ENCODE measurements at regions not wholly inside any gene's neighbourhood (a gene's known extent, or its start where the extent isn't known, plus 50 kb on each side); places are given as distances from the start of the nearest gene placed in this dataset.
A peak's percentile ranks its signal among the peaks of the same experiment; 100 is the strongest.
"Not testable (repeated sequence)": the region's sequence is repeated elsewhere in the genome, so short reads cannot be mapped to it uniquely, and the experiment has no call there.

DNA sequence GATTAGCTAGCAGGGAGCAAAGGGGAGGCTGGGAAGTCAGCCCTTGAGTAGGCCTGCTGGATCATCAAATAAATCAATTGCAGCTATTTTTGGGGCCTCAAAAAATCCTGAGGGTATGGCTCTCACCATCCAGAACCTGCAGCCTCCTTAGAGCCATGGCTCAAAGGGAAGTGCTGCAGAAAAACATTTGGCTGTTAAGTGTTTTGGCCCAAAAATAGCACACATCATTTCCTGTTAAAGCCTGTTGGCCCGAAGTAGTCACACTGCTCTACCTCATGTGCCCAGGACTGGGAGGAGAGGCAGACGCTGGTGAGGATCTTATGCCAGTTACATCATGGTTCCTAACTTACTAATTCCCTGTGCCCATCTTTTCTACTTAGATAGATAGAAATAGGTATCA lies 176.8 kb upstream of the PLGLB1 start:
- DNase-seq (ENCODE audit: low spot score) = not testable (repeated sequence)

DNA sequence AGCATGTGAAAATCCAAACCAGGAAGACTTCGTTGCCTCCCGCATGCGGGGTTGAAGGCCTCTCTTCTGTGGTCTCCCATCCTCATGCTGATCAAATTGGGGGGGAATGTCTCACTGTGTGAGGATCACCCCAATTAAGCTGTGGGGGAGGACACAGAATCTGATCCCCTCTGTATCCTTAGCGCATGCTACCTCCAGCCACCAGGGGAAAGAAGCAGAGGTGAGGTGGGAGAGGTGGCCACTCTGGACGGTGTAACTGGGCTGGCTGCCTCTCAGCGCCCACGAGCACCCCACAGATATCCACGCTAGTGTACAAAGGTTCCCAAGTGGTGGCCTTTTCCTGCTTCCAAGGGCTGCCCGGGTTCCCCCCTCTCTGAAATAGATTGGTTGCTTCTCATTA lies 177.6 kb upstream of the PLGLB1 start:
- DNase-seq (ENCODE audit: low spot score) = not testable (repeated sequence)

DNA sequence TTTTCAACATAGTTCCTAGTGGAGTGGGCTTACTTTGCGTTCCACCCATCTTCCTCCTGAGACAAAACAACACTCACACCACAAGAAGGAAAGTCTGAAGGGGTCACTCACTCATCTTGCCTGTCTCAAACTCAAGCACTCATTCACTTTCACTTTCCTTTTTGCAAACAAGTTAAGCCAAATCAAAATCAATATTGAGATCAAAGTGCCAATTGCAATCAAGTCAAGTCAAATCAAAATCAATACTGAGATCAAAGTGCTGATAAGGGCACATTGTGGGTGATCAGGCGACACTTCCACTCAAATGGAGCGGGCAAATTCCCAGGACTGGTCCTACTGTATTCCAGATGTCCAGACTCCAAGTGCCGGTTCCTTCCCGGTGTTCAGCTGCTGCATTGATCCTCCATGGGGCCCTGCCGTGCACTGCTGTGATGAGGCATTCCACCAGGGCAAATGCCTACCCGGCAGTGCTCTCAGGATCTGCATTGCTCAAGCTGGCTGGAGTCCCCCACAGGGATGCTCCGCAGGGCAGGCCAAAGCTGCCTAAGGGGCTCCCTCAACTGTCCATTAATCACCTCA lies 183.0 kb upstream of the PLGLB1 start:
- DNase-seq (ENCODE audit: low spot score) = not testable (repeated sequence)

- DNase-seq (ENCODE audit: low spot score) = not testable (repeated sequence)
Observed at GRCh38 chr2:87212938-87213337, 191.3 kb upstream of the PLGLB1 start.

DNA sequence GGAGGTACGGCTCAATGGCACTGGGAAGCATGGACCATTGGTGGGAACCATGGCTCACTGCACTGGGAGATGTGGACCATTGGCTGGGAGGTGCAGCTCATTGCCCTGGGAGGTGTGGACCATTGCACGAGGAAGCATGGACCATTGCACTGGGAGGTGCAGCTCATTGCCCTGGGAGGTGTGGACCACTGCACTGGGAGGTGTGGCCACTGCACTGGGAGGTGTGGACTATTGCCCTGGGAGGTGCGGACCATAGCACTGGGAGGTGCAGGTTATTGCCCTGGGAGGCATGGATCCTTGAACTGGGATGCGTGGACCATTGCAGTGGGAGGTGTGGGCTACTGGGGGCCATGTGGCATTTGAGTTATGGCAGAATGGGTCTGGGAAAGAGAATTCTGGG lies 195.4 kb upstream of the PLGLB1 start:
- DNase-seq (ENCODE audit: low spot score) = not testable (repeated sequence)

DNA sequence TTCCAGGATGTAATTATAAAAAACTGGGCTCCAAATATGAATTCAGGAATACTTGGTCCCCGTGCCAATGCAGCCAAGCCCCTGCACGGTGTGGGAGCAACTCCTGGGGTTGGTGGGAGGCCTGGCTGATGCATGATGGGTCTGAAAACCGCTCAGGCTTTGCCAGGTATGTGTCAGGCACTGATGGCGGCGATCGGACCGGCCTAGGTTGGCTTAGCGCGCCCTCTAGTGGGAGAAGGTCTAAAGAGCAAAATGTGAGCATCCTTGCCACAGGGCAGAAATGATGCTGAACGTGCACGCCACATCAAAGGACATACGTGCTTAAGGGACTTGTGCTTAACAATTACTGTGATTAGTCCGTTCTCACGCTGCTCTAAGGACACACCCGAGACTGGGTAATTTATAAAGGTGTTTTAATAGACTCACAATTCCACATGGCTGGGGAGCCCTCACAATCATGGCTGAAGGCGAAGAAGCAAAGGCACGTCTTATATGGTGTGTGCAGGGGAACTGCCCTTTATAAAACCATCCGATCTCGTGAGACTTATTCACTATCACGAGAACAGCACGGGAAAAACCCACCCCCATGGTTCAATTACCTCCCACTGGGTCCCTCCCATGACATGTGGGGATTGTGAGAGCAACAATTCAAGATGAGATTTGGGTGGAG lies 196.2 kb upstream of the PLGLB1 start:
- peak; percentile 68 for DNase-seq (ENCODE audit: low spot score)

- not testable (repeated sequence) for DNase-seq (ENCODE audit: low spot score)
Observed at GRCh38 chr2:87220651-87221050, 199.0 kb upstream of the PLGLB1 start.

DNA sequence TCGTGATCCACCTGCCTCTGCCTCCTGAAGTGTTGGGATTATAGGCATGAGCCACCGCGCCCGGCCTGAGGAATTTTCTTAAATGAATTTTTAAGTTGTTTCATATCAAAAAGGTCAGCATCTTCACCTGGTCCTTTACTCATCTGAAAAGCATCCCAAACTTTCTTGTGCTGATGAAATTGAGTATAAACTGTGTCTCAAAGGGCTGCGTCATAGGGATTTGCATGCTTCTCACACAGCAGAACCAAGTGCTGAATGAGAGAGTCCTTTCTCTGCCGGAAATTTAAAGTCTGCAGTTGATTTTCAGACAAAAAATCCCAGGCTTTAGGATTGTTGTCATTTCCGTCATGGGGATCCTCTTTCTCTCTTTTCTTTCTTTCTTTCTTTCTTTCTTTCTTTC lies 200.5 kb upstream of the PLGLB1 start:
- DNase-seq (ENCODE audit: low spot score) = not testable (repeated sequence)

DNA sequence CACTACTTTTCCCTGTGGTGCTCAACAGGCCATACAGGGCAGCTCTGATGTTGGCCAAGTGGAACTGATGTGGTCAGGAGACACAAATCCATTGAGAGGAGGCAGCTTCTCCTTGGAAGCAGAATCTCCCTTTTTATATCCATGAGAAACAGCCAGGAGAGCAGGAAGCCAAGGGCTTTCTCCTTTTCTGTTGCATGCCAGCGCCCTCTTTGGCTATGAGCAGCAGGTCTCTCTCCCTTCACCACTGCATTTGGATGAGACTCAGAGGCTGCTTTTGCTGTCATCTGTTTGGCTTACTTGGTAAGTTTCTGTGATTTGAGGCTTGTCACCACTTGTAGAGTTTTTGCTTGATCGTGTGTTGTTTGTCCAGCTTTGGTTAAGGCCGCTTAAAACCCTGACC lies 202.2 kb upstream of the PLGLB1 start:
- DNase-seq (ENCODE audit: low spot score) = not testable (repeated sequence)

GRCh38 chr2:87229091-87229689 lies 207.5 kb upstream of the PLGLB1 start:
- DNase-seq (ENCODE audit: low spot score) = not testable (repeated sequence)

GRCh38 chr2:87229964-87230363 lies 208.3 kb upstream of the PLGLB1 start:
- not testable (repeated sequence) for DNase-seq (ENCODE audit: low spot score)

DNA sequence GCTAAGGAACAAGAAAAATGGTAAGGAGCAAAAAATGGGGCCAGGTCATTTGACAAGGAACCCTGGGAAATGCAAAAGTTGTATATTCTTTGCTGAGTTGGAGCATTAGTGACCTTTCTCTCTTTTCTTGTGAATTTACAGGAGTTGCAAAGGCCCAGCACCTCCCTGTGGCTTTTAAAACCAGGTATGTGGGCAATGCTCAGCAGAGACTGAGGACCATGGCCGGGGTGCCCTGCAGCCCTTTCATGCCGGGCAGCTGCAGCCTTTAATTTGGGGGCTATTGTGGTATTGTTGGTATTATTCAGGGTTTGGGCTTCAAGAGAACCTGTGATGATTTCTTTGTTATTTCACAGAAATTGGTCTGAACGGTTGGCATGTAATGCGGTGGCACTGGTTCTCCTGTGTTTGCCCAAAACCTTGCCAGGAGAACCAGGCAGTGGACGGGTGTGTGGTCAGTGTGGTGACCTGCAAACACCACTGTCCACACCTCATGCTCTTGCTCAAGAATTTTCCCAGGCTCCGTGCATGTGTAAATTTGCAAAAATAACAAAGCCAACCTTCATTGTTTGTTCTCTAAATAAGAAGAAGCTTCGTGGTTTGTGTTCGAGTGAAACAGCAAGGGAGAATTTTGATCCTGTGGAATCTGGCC lies 213.8 kb upstream of the PLGLB1 start:
- DNase-seq (ENCODE audit: low spot score) = not testable (repeated sequence)

DNA sequence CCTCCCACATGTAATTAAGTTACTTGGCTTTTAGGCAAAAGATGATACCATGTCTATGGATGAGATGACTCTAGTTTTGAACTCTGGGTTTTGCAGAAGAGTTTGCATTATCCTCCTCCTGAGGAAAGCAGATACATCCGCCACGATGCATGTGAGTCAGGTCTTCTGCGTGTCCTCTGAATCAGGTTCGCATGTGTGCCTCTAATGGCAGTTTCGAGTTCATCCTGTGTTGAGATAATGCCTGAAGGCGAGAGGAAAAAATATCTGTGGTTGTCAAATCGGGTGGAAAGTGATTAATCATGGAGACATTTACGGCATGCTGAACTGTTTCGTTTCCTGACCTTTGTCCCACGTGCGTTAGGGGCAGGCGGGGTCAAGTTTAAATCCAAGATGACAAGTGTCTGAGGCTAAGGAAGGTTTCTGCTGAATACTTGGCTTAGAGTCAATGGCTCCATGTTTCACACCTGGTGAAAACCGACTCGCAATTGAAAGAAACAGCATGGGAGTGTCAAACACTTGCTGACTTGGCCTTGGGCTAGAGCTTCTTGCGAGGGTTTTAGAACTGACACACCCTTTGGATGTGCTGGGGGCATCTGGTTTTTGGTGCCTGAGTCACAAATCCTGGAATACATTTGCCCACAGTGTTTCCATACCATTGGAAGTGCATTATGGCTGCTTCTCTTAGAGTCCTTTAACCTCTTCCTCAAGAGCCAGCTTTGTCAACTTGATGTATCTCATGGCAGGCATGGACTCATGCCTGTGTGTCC lies 216.1 kb upstream of the PLGLB1 start:
- DNase-seq (ENCODE audit: low spot score) = not testable (repeated sequence)

DNA sequence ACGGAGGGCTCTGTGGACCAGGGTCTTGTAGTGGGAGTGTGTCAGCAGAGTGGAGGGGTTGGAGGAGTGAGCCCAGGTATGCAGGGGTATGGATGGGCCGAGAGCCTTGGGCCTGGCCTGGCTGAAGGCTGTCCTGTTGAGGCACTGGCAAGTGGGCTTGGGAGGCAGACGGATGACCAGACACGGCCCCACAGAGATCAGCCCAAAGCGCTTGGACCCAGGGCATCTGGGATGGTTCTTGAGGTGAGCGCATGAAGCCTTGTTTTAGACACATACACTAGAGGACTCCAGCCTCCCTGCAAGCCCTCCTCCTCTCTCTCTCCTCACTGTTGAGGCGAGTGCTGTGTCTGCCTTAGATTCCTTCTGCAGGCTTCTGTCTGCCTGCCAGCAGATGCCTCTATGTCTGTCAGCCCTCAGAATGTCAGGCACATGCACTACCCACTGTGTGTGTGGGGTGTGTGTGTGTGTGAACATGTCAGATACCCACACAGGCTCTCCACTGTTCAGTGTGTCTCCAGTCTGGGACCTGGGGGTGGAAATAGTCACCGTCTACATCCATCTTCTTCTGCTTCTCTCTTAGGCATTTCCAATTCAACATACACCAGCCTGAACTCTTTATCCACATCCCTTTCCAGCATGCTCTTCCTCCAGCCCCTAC lies 218.0 kb upstream of the PLGLB1 start:
- DNase-seq (ENCODE audit: low spot score) = not testable (repeated sequence)

- not testable (repeated sequence) for DNase-seq (ENCODE audit: low spot score)
Observed at GRCh38 chr2:87246066-87246717, 224.5 kb upstream of the PLGLB1 start.

GRCh38 chr2:87252046-87252445 lies 230.4 kb upstream of the PLGLB1 start:
- not testable (repeated sequence) for DNase-seq (ENCODE audit: low spot score)

GRCh38 chr2:87254562-87254961 lies 232.9 kb upstream of the PLGLB1 start:
- not testable (repeated sequence) for DNase-seq (ENCODE audit: low spot score)

GRCh38 chr2:87255410-87255809 lies 233.8 kb upstream of the PLGLB1 start:
- DNase-seq (ENCODE audit: low spot score) = not testable (repeated sequence)

- not testable (repeated sequence) for DNase-seq (ENCODE audit: low spot score)
Observed at GRCh38 chr2:87258887-87259286, 237.2 kb upstream of the PLGLB1 start.

- not testable (repeated sequence) for DNase-seq (ENCODE audit: low spot score)
Observed at GRCh38 chr2:87262184-87262702, 240.6 kb upstream of the PLGLB1 start.

All from ureter (tissue), 1 donor.